ENCODE measurements at regions not wholly inside any gene's neighbourhood (a gene's known extent, or its start where the extent isn't known, plus 50 kb on each side); places are given as distances from the start of the nearest gene placed in this dataset.

GRCh38 chr6:33967966-33968724, 164.3 kb upstream of the MLN start:
- peak in 1 of 3 experiments; percentile 7 for DNase-seq

- DNase-seq: peak in 1 of 3 experiments; percentile 24
These were observed 163.5 kb upstream of the MLN start for GRCh38 chr6:33967265-33967767.

- DNase-seq: no peak
These were observed 162.7 kb upstream of the MLN start for GRCh38 chr6:33966536-33966935.

GRCh38 chr6:33965766-33966165, 162.0 kb upstream of the MLN start:
- no peak for DNase-seq

- DNase-seq: no peak
These were observed 160.6 kb upstream of the MLN start for GRCh38 chr6:33964387-33964786.

- no peak for DNase-seq
These were observed 159.4 kb upstream of the MLN start for GRCh38 chr6:33963136-33963750.

- DNase-seq: peak in 1 of 3 experiments; percentile 11
These were observed 158.6 kb upstream of the MLN start for GRCh38 chr6:33962246-33963027.

GRCh38 chr6:33961691-33962090, 157.9 kb upstream of the MLN start:
- DNase-seq: no peak

- no peak for DNase-seq
These were observed 156.8 kb upstream of the MLN start for GRCh38 chr6:33960345-33961313.

- DNase-seq: no peak
These were observed 156.0 kb upstream of the MLN start for GRCh38 chr6:33959661-33960344.

GRCh38 chr6:33959329-33959651, 155.5 kb upstream of the MLN start:
- no peak for DNase-seq

GRCh38 chr6:33958526-33959328, 154.9 kb upstream of the MLN start:
- DNase-seq: peak in 2 of 3 experiments; percentile 42 to 78

GRCh38 chr6:33957892-33958525, 154.2 kb upstream of the MLN start:
- DNase-seq: peak in 1 of 3 experiments; percentile 58

- no peak for DNase-seq
These were observed 153.5 kb upstream of the MLN start for GRCh38 chr6:33957131-33957891.

GRCh38 chr6:33956206-33956605, 152.4 kb upstream of the MLN start:
- DNase-seq: no peak

- DNase-seq: no peak
These were observed 151.8 kb upstream of the MLN start for GRCh38 chr6:33955566-33955965.

GRCh38 chr6:33954453-33954852, 150.7 kb upstream of the MLN start:
- no peak for DNase-seq

- DNase-seq: no peak
These were observed 149.4 kb upstream of the MLN start for GRCh38 chr6:33953171-33953570.

- no peak for DNase-seq
These were observed 148.2 kb upstream of the MLN start for GRCh38 chr6:33952016-33952415.

All from NCI-H1417 (cell line).